H1 (cell line): ENCODE measurements at regions not wholly inside any gene's neighbourhood (a gene's known extent, or its start where the extent isn't known, plus 50 kb on each side); places are given as distances from the start of the nearest gene placed in this dataset.

ENCODE experiments used
- HDAC2 ChIP-seq, 2 experiments: fragments of 300-600 bp in 1 of 2; sonication (generic) in 1 of 2; IDR thresholded peaks; 2 replicates each; pipeline ENCODE4 v1.6.1; 2011 to 2012; ENCODE audit warnings: low read depth in 2 of 2, low read length in 2 of 2, mild to moderate bottlenecking in 2 of 2, moderate library complexity in 2 of 2, borderline replicate concordance in 1 of 2, inconsistent platforms in 1 of 2
- POLR2A ChIP-seq, 2 experiments: IDR thresholded peaks; 1 replicate in 1 of 2; 2 replicates in 1 of 2; pipeline ENCODE4 v1.6.1; 2011; ENCODE audit warnings: low read depth in 2 of 2, low read length in 2 of 2, mild to moderate bottlenecking in 2 of 2; ENCODE audit errors: control extremely low read depth in 1 of 2
- SIRT6 ChIP-seq: IDR thresholded peaks from one replicate; pipeline ENCODE4 v1.7.1; 2012; ENCODE audit warnings: low read length, inconsistent platforms
- TF ChIP-seq, protein P1 (sequence below), 3 experiments: IDR thresholded peaks; 1 replicate in 2 of 3; 2 replicates in 1 of 3; pipeline versions ENCODE4 v1.5.1 to v1.6.1; 2011; ENCODE audit warnings: low read length in 3 of 3, mild to moderate bottlenecking in 3 of 3, inconsistent platforms in 2 of 3, low read depth in 1 of 3, moderate library complexity in 1 of 3; ENCODE audit not compliant: insufficient read depth in 1 of 3; ENCODE audit errors: control extremely low read depth in 1 of 3

DNA sequence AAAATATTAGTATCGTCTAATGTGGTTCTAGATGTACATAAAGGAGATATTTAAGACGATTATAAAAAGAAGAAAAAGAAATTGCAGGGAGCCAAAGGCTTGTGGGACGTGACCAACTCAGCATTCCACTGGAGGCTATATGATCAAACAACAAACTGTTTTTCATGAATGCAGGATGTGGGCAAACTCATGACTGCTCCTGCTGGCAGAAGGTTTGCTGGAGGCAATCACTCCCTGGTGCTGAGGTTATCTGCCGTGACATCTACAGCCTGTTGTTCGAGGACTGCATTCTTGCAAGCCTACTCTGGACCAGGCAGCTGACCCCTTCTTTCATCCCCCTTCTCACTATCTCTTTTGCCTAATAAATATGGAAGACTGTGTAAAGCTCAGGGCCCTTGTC is 518.1 kb downstream of the UQCRFS1 start:
- TF ChIP-seq POLR2A (IDR thresholded peaks at IDR 0.05; ENCODE audit: control extremely low read depth in 1 of 2, low read depth in 2 of 2, low read length in 2 of 2) (no peak), SIRT6 (no peak), HDAC2 (IDR thresholded peaks at IDR 0.05; ENCODE audit: borderline replicate concordance in 1 of 2, low read depth in 2 of 2, low read length in 2 of 2) (no peak)
- TF ChIP-seq, protein P1, sequence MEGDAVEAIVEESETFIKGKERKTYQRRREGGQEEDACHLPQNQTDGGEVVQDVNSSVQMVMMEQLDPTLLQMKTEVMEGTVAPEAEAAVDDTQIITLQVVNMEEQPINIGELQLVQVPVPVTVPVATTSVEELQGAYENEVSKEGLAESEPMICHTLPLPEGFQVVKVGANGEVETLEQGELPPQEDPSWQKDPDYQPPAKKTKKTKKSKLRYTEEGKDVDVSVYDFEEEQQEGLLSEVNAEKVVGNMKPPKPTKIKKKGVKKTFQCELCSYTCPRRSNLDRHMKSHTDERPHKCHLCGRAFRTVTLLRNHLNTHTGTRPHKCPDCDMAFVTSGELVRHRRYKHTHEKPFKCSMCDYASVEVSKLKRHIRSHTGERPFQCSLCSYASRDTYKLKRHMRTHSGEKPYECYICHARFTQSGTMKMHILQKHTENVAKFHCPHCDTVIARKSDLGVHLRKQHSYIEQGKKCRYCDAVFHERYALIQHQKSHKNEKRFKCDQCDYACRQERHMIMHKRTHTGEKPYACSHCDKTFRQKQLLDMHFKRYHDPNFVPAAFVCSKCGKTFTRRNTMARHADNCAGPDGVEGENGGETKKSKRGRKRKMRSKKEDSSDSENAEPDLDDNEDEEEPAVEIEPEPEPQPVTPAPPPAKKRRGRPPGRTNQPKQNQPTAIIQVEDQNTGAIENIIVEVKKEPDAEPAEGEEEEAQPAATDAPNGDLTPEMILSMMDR (IDR thresholded peaks at IDR 0.05; ENCODE audit: control extremely low read depth in 1 of 3, insufficient read depth in 1 of 3, low read depth in 1 of 3, low read length in 3 of 3) = peak in 1 of 3 experiments; percentile 16; a peak in 1 of 4 replicates
